PC-9 (cell line): ENCODE measurements at regions not wholly inside any gene's neighbourhood (a gene's known extent, or its start where the extent isn't known, plus 50 kb on each side); places are given as distances from the start of the nearest gene placed in this dataset.
"Not testable (repeated sequence)": the region's sequence is repeated elsewhere in the genome, so short reads cannot be mapped to it uniquely, and the experiment has no call there.

Experiments
- BruUV-seq: library from RNA; stranded (reverse); fragments of 400-500 nt; replicated peaks from 2 replicates; lab custom pipeline; 2021; lab: Mats Ljungman, UMichigan
- CTCF ChIA-PET: fragments of 300-600 bp; sonication (Branson Sonifier 250); formaldehyde crosslinking; loops from one replicate; lab custom pipeline; 2022; ENCODE audit warnings: antibody characterized with exemption; lab: Charles Lee
- POLR2A ChIA-PET: fragments of 300-600 bp; sonication (Branson Sonifier 250); formaldehyde crosslinking; loops from one replicate; lab custom pipeline; 2022; ENCODE audit warnings: antibody characterized with exemption; ENCODE audit not compliant: unreplicated experiment; lab: Charles Lee
- DNase-seq, 2 experiments: peaks; one replicate each; pipeline versions ENCODE4 v3.0.0 to v3.0.0-alpha.2; 2015 to 2022; ENCODE audit warnings: mixed read lengths in 1 of 2
- H2AFZ ChIP-seq: fragments of 200-600 bp; sonication (generic); 2 replicates; pipeline ENCODE4 v1.8.1; 2017; ENCODE audit warnings: antibody characterized with exemption
- H3F3A ChIP-seq: fragments of 200-600 bp; sonication (generic); 2 replicates; pipeline ENCODE4 v1.8.1; 2017; ENCODE audit warnings: antibody characterized with exemption, mild to moderate bottlenecking, low read depth; ENCODE audit not compliant: insufficient read depth
- H3K27ac ChIP-seq: fragments of 200-600 bp; sonication (generic); 2 replicates; pipeline ENCODE4 v1.6.1; 2016; ENCODE audit warnings: mixed run types
- H3K27me3 ChIP-seq: fragments of 200-600 bp; sonication (generic); 2 replicates; pipeline ENCODE4 v1.6.1; 2016; ENCODE audit warnings: low read depth, mixed run types; ENCODE audit not compliant: insufficient read depth
- H3K36me3 ChIP-seq: fragments of 200-600 bp; sonication (generic); 2 replicates; pipeline ENCODE4 v1.6.1; 2016; ENCODE audit warnings: low read depth, mixed run types
- H3K4me1 ChIP-seq: fragments of 200-600 bp; sonication (generic); replicated peaks from 2 replicates; pipeline ENCODE4 v1.6.1; 2016; ENCODE audit warnings: mixed run types; ENCODE audit not compliant: insufficient read depth
- H3K4me2 ChIP-seq: fragments of 200-600 bp; sonication (generic); 2 replicates; pipeline ENCODE4 v1.6.1; 2017; ENCODE audit warnings: mixed run types
- H3K4me3 ChIP-seq: fragments of 200-600 bp; sonication (generic); 2 replicates; pipeline ENCODE4 v1.6.1; 2016; ENCODE audit warnings: mixed run types
- H3K79me2 ChIP-seq: fragments of 200-600 bp; sonication (generic); 2 replicates; pipeline ENCODE4 v1.6.1; 2017; ENCODE audit warnings: low read depth, mixed run types
- H3K9me2 ChIP-seq: fragments of 200-600 bp; sonication (generic); 2 replicates; pipeline ENCODE4 v1.8.1; 2017; ENCODE audit warnings: mild to moderate bottlenecking; ENCODE audit not compliant: insufficient read depth
- H3K9me3 ChIP-seq: fragments of 200-600 bp; sonication (generic); 2 replicates; pipeline ENCODE4 v1.8.1; 2016; ENCODE audit warnings: low read depth; ENCODE audit not compliant: insufficient read depth
- H4K20me1 ChIP-seq: fragments of 200-600 bp; sonication (generic); 2 replicates; pipeline ENCODE4 v1.8.1; 2017; ENCODE audit not compliant: insufficient read depth
- EZH2 ChIP-seq: fragments of 200-600 bp; sonication (generic); IDR thresholded peaks from 2 replicates; pipeline ENCODE4 v1.8.0; 2017; ENCODE audit warnings: antibody characterized with exemption, low read depth
- intact Hi-C: fragments of 100-400 bp; cut with micrococcal nuclease; formaldehyde crosslinking; loops from one replicate; pipeline ENCODE4 v1.10.0; 2022; ENCODE audit not compliant: unreplicated experiment
- TF ChIP-seq, protein P1 (sequence below): fragments of 200-600 bp; sonication (generic); conservative IDR thresholded peaks from 2 replicates; pipeline ENCODE4 v1.6.1; 2017; ENCODE audit warnings: mixed run types, antibody characterized with exemption, mild to moderate bottlenecking, moderate library complexity

DNA sequence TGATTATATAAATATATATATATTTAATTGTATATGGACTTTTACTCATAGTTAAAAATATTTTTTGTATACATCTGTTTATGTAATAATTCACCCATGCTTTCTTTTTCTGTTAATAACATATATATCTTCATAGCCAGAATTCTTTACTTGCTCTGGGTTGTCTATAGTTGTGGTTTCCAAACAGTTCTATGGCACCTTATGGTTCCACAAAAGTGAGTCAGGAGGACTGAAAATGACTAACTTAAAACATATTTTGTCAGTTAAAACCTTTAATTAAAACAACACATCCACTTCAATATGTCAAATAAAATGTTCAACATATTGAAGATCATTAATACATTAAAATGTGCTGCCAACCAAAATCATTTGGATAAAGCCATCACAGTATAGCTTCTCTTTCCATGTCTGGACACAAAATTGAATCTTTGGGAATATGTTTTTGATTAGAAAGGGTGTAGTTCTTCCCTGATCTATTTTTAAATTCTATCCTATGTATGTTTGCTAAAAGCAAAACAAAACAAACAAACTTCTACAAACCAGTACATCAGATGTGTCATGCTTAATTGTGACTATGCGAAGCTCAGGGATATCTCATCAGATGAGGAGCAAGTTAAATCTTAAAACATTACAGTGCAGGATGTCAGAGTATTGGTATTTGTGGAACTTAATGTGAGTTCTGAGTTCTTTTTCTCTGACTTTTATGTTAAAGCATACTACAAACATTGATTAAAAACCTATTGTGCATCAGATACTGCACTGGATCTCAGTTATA, 1488.4 kb upstream of the TENM4 start:
- Histone ChIP-seq H3K4me3 (no peak overlapping the region), H4K20me1 (no peaks in the 10 kb centered on the region), H3K36me3 (no peaks in the 10 kb centered on the region), H3F3A (no peaks in the 10 kb centered on the region), H2AFZ (no peak overlapping the region), H3K27me3 (no peaks in the 10 kb centered on the region), H3K9me3 (no peaks in the 10 kb centered on the region), H3K4me2 (no peak overlapping the region), H3K79me2 (no peaks in the 10 kb centered on the region), H3K4me1 (no peaks in the 10 kb centered on the region), H3K9me2 (no peaks in the 10 kb centered on the region), H3K27ac (no peak overlapping the region)
- BruUV-seq, result no TSS peak
- intact Hi-C loops, result no loop called here
- ChIA-PET CTCF (no interaction called here), POLR2A (no interaction called here)
- DNase-seq, result no peak
- no peak for TF ChIP-seq EZH2
- TF ChIP-seq, protein P1, sequence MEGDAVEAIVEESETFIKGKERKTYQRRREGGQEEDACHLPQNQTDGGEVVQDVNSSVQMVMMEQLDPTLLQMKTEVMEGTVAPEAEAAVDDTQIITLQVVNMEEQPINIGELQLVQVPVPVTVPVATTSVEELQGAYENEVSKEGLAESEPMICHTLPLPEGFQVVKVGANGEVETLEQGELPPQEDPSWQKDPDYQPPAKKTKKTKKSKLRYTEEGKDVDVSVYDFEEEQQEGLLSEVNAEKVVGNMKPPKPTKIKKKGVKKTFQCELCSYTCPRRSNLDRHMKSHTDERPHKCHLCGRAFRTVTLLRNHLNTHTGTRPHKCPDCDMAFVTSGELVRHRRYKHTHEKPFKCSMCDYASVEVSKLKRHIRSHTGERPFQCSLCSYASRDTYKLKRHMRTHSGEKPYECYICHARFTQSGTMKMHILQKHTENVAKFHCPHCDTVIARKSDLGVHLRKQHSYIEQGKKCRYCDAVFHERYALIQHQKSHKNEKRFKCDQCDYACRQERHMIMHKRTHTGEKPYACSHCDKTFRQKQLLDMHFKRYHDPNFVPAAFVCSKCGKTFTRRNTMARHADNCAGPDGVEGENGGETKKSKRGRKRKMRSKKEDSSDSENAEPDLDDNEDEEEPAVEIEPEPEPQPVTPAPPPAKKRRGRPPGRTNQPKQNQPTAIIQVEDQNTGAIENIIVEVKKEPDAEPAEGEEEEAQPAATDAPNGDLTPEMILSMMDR, result no peak

DNA sequence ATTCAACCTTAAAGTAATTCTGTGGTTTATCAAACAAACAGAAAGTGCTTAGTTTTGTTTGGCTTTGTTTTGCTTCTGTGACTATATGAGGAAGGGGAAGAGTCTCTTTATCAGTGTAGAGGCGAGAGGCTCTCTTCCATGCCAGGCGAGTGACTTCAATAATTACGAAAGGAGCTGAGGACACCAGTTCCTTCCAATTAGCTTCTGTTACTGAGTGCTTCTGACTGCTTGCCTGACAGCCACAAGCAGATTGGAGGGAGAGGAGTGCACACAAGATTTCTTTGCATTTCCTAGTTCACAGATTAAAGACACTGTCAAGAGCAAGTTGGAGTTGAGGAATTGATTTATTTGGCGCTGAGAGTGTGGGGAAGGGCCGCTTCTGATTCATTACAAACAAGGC, 1484.5 kb upstream of the TENM4 start:
- no peaks in the 10 kb centered on the region for H3K4me1 ChIP-seq
- intact Hi-C loops, result no loop called here

DNA sequence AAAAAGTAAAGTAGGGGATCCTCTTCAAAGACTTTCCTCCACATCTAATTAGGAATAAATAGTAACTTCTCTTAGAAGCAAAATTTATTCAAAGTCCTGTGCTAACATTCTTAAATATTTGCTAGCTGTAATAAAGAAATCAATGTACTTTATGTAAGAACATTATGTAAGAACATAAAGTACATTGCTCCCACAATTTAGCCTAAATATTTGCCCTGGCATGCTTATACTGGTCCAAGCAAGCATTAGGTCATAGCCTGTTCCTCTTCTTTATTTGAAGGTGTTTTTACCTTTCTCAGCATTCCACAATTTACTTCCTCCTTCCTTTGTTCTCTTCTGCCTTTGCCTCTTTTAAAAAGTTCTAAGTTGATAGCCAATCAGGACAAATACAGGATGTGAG, 1480.5 kb upstream of the TENM4 start:
- intact Hi-C loops, result not testable (repeated sequence)

More for the DNA sequence above, 1484.5 kb upstream of the TENM4 start:
- CTCF ChIA-PET, result no interaction called here
- Histone ChIP-seq H3K9me2 (no peaks in the 10 kb centered on the region), H3K36me3 (no peaks in the 10 kb centered on the region), H2AFZ (no peak overlapping the region), H3F3A (no peaks in the 10 kb centered on the region), H3K27me3 (no peaks in the 10 kb centered on the region), H3K4me3 (no peak overlapping the region), H3K9me3 (no peaks in the 10 kb centered on the region), H3K79me2 (no peaks in the 10 kb centered on the region), H3K27ac (no peak overlapping the region), H4K20me1 (no peaks in the 10 kb centered on the region), H3K4me2 (no peak overlapping the region)
- POLR2A ChIA-PET, result no interaction called here
- TF ChIP-seq EZH2, result no peak
- TF ChIP-seq, protein P1, result no peak
- DNase-seq, result no peak
- no TSS peak for BruUV-seq

More for the DNA sequence above, 1480.5 kb upstream of the TENM4 start:
- H3K27me3 ChIP-seq, H3K79me2 ChIP-seq, DNase-seq, H3K27ac ChIP-seq, H3K36me3 ChIP-seq, CTCF ChIA-PET, H3F3A ChIP-seq, BruUV-seq, POLR2A ChIA-PET, H4K20me1 ChIP-seq, H3K9me3 ChIP-seq, H3K4me3 ChIP-seq, H3K4me2 ChIP-seq, H2AFZ ChIP-seq, H3K4me1 ChIP-seq, H3K9me2 ChIP-seq: not testable (repeated sequence)
